ENCODE measurements at regions not wholly inside any gene's neighbourhood (a gene's known extent, or its start where the extent isn't known, plus 50 kb on each side); places are given as distances from the start of the nearest gene placed in this dataset.

DNA sequence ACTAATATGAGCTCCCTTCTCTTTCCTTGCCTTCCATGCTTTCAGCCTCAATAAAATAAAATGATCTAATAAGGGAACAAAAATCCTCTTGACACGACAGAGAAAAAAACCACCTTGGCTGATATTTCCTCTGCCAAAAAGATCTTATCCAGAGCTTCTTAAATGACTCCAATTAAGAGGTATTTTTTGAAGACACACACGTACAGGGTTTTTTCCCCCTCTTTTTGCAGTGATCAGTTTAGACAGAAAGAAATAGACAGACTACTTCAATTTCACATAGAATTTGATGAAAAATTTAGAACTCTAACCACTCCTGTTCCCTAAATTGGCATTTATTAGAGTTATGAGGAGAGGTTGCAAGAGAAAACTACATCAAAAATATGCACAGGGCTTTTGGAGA, 217.2 kb upstream of the CDH11 start:
- H3K9me3 Mint-ChIP-seq, result peaks cover 3% of the 10 kb centered on the region; the same call in 1 of the 2 replicates
- no peak for ATAC-seq
- H3K4me1 Mint-ChIP-seq, result peaks cover 17% of the 10 kb centered on the region
- no peak for DNase-seq (ENCODE audit: low spot score)
- no peak overlapping the region for H3K27ac Mint-ChIP-seq
- no peaks in the 10 kb centered on the region for H3K36me3 Mint-ChIP-seq
- ChIA-PET CTCF (no interaction called here), POLR2A (no interaction called here)
- no peak overlapping the region for H3K4me3 Mint-ChIP-seq
- no peak for TF ChIP-seq ZNF232 (CRISPR knock-in tag; IDR thresholded peaks at IDR 0.05)
- no peak for TF ChIP-seq NFYB (CRISPR knock-in tag; conservative IDR thresholded peaks at IDR 0.05; ENCODE audit: low read depth)
- TF ChIP-seq, protein P1, sequence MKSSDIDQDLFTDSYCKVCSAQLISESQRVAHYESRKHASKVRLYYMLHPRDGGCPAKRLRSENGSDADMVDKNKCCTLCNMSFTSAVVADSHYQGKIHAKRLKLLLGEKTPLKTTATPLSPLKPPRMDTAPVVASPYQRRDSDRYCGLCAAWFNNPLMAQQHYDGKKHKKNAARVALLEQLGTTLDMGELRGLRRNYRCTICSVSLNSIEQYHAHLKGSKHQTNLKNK (CRISPR knock-in tag; IDR thresholded peaks at IDR 0.05), result no peak
- TF ChIP-seq SMAD3 (CRISPR knock-in tag; IDR thresholded peaks at IDR 0.05; ENCODE audit: borderline replicate concordance), result no peak
- no peak for TF ChIP-seq JUN (CRISPR knock-in tag; IDR thresholded peaks at IDR 0.05)
- no peak for TF ChIP-seq PREB (CRISPR knock-in tag; IDR thresholded peaks at IDR 0.05; ENCODE audit: borderline replicate concordance)
- TF ChIP-seq MLX (CRISPR knock-in tag; IDR thresholded peaks at IDR 0.05), result no peak
- no peak for TF ChIP-seq FOXK1 (CRISPR knock-in tag; IDR thresholded peaks at IDR 0.05)
- TF ChIP-seq FOXJ3 (CRISPR knock-in tag; IDR thresholded peaks at IDR 0.05; ENCODE audit: borderline replicate concordance), result no peak
- TF ChIP-seq OVOL2 (CRISPR knock-in tag; IDR thresholded peaks at IDR 0.05; ENCODE audit: borderline replicate concordance), result no peak
- H3K27me3 Mint-ChIP-seq (ENCODE audit: low read depth), result no peaks in the 10 kb centered on the region

DNA sequence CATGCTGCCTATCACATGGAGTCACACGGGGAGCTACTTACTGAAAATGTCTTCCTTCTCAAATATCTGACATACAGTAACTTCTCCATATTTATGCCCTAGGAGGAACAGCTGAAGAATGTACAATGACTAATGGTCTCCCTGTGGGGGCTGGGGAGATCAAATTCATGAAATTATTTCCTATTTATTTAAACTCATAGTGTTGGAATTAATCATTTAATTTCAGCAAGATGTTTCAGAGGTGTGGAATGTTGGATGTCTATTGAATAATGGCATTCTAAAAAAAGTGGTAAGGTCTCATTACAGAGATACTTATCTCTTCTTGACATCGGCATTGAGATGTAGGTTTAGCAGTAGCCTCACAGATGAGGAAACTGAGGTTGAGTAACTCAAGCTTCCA, 214.3 kb upstream of the CDH11 start:
- no peaks in the 10 kb centered on the region for H3K27me3 Mint-ChIP-seq (ENCODE audit: low read depth)
- H3K36me3 Mint-ChIP-seq, result no peaks in the 10 kb centered on the region
- CTCF ChIA-PET, result no interaction called here
- H3K9me3 Mint-ChIP-seq, result peaks cover under 1% of the 10 kb centered on the region; the same call in 1 of the 2 replicates
- H3K4me3 Mint-ChIP-seq, result no peak overlapping the region
- no peak overlapping the region for H3K27ac Mint-ChIP-seq
- TF ChIP-seq, protein P2, sequence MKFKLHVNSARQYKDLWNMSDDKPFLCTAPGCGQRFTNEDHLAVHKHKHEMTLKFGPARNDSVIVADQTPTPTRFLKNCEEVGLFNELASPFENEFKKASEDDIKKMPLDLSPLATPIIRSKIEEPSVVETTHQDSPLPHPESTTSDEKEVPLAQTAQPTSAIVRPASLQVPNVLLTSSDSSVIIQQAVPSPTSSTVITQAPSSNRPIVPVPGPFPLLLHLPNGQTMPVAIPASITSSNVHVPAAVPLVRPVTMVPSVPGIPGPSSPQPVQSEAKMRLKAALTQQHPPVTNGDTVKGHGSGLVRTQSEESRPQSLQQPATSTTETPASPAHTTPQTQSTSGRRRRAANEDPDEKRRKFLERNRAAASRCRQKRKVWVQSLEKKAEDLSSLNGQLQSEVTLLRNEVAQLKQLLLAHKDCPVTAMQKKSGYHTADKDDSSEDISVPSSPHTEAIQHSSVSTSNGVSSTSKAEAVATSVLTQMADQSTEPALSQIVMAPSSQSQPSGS (CRISPR knock-in tag; IDR thresholded peaks at IDR 0.05; ENCODE audit: borderline replicate concordance, low read depth), result no peak
- TF ChIP-seq ZSCAN18 (CRISPR knock-in tag; IDR thresholded peaks at IDR 0.05) (no peak), ATF3 (CRISPR knock-in tag; conservative IDR thresholded peaks at IDR 0.05) (no peak), ZNF219 (CRISPR knock-in tag; IDR thresholded peaks at IDR 0.05; ENCODE audit: borderline replicate concordance) (no peak), KAT7 (CRISPR knock-in tag; IDR thresholded peaks at IDR 0.05; ENCODE audit: borderline replicate concordance) (no peak), CBFB (CRISPR knock-in tag; IDR thresholded peaks at IDR 0.05; ENCODE audit: low read depth) (no peak), FOXJ3 (CRISPR knock-in tag; IDR thresholded peaks at IDR 0.05; ENCODE audit: borderline replicate concordance) (no peak), TEAD4 (CRISPR knock-in tag; IDR thresholded peaks at IDR 0.05) (no peak), ATF6 (CRISPR knock-in tag; IDR thresholded peaks at IDR 0.05) (no peak), PRRX2 (CRISPR knock-in tag; IDR thresholded peaks at IDR 0.05) (no peak), SMAD4 (CRISPR knock-in tag; IDR thresholded peaks at IDR 0.05) (no peak), NR3C1 (CRISPR knock-in tag; conservative IDR thresholded peaks at IDR 0.05; ENCODE audit: low read depth) (no peak), ESRRA (CRISPR knock-in tag; IDR thresholded peaks at IDR 0.05; ENCODE audit: borderline replicate concordance) (no peak), ZNF232 (CRISPR knock-in tag; IDR thresholded peaks at IDR 0.05) (no peak)
- POLR2A ChIA-PET, result no interaction called here
- H3K4me1 Mint-ChIP-seq, result peaks cover 15% of the 10 kb centered on the region
- ATAC-seq, result no peak
- DNase-seq (ENCODE audit: low spot score), result no peak

Measured in WTC11 (cell line).